HL-60 (cell line): ENCODE measurements at regions not wholly inside any gene's neighbourhood (a gene's known extent, or its start where the extent isn't known, plus 50 kb on each side); places are given as distances from the start of the nearest gene placed in this dataset.

Experiments used
- DNase-seq, 2 experiments: peaks; one replicate each; pipeline ENCODE4 v3.0.0-alpha.2; 2010 to 2020; ENCODE audit warnings: low read depth in 1 of 2, low spot score in 1 of 2
- H3K27ac ChIP-seq: fragments of 250-450 bp; sonication (Bioruptor Pico); replicated peaks from 2 replicates; pipeline ENCODE4 v1.5.1; 2020; ENCODE audit warnings: mild to moderate bottlenecking, moderate library complexity
- H3K27me3 ChIP-seq: fragments of 250-450 bp; sonication (Bioruptor Pico); 2 replicates; pipeline ENCODE4 v1.5.1; 2021; ENCODE audit warnings: mild to moderate bottlenecking, moderate library complexity; ENCODE audit not compliant: insufficient read depth, poor library complexity, severe bottlenecking
- H3K4me3 ChIP-seq: replicated peaks from 2 replicates; pipeline ENCODE4 v1.5.1; 2011; ENCODE audit warnings: mild to moderate bottlenecking, control low read depth, low read length; ENCODE audit not compliant: insufficient read depth
- CTCF ChIP-seq: IDR thresholded peaks from one replicate; pipeline ENCODE4 v1.5.1; 2011; ENCODE audit warnings: low read length, control low read depth, inconsistent platforms; ENCODE audit not compliant: insufficient read depth
- GABPA ChIP-seq: IDR thresholded peaks from 2 replicates; pipeline ENCODE4 v1.6.1; 2012; ENCODE audit warnings: low read depth
- POLR2AphosphoS5 ChIP-seq: IDR thresholded peaks from 2 replicates; pipeline ENCODE4 v1.6.1; 2012; ENCODE audit warnings: low read depth
- REST ChIP-seq: IDR thresholded peaks from 2 replicates; pipeline ENCODE4 v1.6.1; 2012; ENCODE audit warnings: low read depth; ENCODE audit not compliant: insufficient replicate concordance
- SPI1 ChIP-seq: IDR thresholded peaks from 2 replicates; pipeline ENCODE4 v1.6.1; 2012; ENCODE audit warnings: low read depth, mild to moderate bottlenecking, borderline replicate concordance

- Histone ChIP-seq H3K27me3 (no peaks in the 10 kb centered on the region), H3K4me3 (no peak overlapping the region), H3K27ac (no peak overlapping the region)
- DNase-seq, result no peak
- no peak for TF ChIP-seq CTCF
- TF ChIP-seq REST, result no peak
- no peak for TF ChIP-seq POLR2AphosphoS5
Measured at GRCh38 chr16:14004729-14005315, 66.3 kb upstream of the MRTFB start.

GRCh38 chr16:14005335-14005734 lies 65.8 kb upstream of the MRTFB start:
- Histone ChIP-seq H3K27ac (no peak overlapping the region), H3K27me3 (no peaks in the 10 kb centered on the region), H3K4me3 (no peak overlapping the region)
- TF ChIP-seq REST (no peak), GABPA (no peak), CTCF (no peak), SPI1 (no peak), POLR2AphosphoS5 (no peak)
- no peak for DNase-seq

- no peak overlapping the region for H3K27ac ChIP-seq
- no peaks in the 10 kb centered on the region for H3K27me3 ChIP-seq
- TF ChIP-seq GABPA, result no peak
- no peak for TF ChIP-seq SPI1
- TF ChIP-seq POLR2AphosphoS5, result no peak
- TF ChIP-seq REST, result no peak
- TF ChIP-seq CTCF, result no peak
- no peak for DNase-seq
- no peak overlapping the region for H3K4me3 ChIP-seq
Measured at GRCh38 chr16:14007450-14007849, 63.7 kb upstream of the MRTFB start.
